IMR-90 (cell line): ENCODE measurements at regions not wholly inside any gene's neighbourhood (a gene's known extent, or its start where the extent isn't known, plus 50 kb on each side); places are given as distances from the start of the nearest gene placed in this dataset.

Experiments
- BHLHE40 ChIP-seq: fragments of 150-350 bp; IDR thresholded peaks from 2 replicates; pipeline ENCODE4 v1.6.1; 2016; ENCODE audit warnings: mild to moderate bottlenecking, low read depth, low read length
- CEBPB ChIP-seq: IDR thresholded peaks from 2 replicates; pipeline ENCODE4 v1.6.1; 2012; ENCODE audit warnings: low read depth, low read length, improper control_type of control experiment
- CHD1 ChIP-seq: IDR thresholded peaks from 2 replicates; pipeline ENCODE4 v1.6.1; 2012; ENCODE audit warnings: low read depth, low read length, improper control_type of control experiment
- FOS ChIP-seq: fragments of 150-350 bp; IDR thresholded peaks from 2 replicates; pipeline ENCODE4 v1.6.1; 2016; ENCODE audit warnings: low read depth, low read length
- MAFK ChIP-seq: IDR thresholded peaks from 2 replicates; pipeline ENCODE4 v1.6.1; 2012; ENCODE audit warnings: low read depth, low read length, improper control_type of control experiment
- MAZ ChIP-seq: IDR thresholded peaks from 2 replicates; pipeline ENCODE4 v1.6.1; 2012; ENCODE audit warnings: low read depth, mild to moderate bottlenecking, low read length, improper control_type of control experiment, moderate library complexity, borderline replicate concordance
- MXI1 ChIP-seq: IDR thresholded peaks from 2 replicates; pipeline ENCODE4 v1.6.1; 2012; ENCODE audit warnings: low read depth, mild to moderate bottlenecking, low read length, moderate library complexity, borderline replicate concordance
- NFE2L2 ChIP-seq: fragments of 150-350 bp; IDR thresholded peaks from 2 replicates; pipeline ENCODE4 v1.6.1; 2016; ENCODE audit warnings: low read depth, mild to moderate bottlenecking, low read length
- POLR2A ChIP-seq: IDR thresholded peaks from 2 replicates; pipeline ENCODE4 v1.6.1; 2012; ENCODE audit warnings: mild to moderate bottlenecking, low read depth, low read length
- RAD21 ChIP-seq: IDR thresholded peaks from 2 replicates; pipeline ENCODE4 v1.6.1; 2012; ENCODE audit warnings: low read length, improper control_type of control experiment
- SMC3 ChIP-seq: fragments of 150-350 bp; IDR thresholded peaks from 2 replicates; pipeline ENCODE4 v1.6.1; 2016; ENCODE audit warnings: low read depth, mild to moderate bottlenecking, antibody characterized with exemption, low read length, moderate library complexity
- TF ChIP-seq, protein P1 (sequence below): conservative IDR thresholded peaks from 2 replicates; pipeline ENCODE4 v1.5.1; 2012; ENCODE audit warnings: mild to moderate bottlenecking, low read depth, low read length, improper control_type of control experiment
- TF ChIP-seq, protein P2 (sequence below): fragments of 150-350 bp; IDR thresholded peaks from 2 replicates; pipeline ENCODE4 v1.6.1; 2017; ENCODE audit warnings: mild to moderate bottlenecking, antibody characterized with exemption, low read length, low read depth

DNA sequence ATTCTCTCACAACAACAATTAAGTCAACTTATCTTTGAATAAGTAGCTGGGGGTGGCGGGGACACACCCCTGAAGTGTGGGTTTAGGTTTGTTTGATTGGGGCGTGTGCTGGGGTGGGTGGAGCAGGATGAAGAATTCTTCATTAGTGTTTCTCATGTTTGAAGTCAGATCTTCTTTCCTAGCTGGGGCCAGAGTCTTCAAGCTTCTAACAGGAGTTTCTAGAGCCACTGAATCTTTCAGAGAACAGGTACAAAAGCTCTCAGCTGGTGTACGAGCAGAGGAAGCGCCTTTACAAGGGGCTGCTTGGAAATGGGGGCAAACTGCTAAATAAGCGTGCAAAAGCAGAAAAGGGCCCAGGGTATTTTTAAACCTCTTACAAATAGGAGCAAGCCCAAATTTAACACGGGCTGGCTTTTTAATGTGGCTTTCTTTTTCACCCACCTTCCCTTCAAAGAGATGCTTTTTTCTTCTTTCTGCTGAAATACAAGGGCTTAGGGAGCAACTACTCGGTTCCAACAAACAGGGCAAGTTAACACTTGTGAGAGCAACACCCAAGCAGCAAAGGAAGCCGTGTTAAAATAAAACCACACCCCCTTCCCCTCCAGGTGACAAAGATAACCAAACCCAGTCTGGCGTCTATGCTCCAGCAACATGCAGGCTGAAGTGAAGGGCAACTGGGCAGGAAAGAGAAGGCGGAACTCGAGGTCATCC is 86.9 kb upstream of the RASGRP1 start:
- TF ChIP-seq, protein P1, sequence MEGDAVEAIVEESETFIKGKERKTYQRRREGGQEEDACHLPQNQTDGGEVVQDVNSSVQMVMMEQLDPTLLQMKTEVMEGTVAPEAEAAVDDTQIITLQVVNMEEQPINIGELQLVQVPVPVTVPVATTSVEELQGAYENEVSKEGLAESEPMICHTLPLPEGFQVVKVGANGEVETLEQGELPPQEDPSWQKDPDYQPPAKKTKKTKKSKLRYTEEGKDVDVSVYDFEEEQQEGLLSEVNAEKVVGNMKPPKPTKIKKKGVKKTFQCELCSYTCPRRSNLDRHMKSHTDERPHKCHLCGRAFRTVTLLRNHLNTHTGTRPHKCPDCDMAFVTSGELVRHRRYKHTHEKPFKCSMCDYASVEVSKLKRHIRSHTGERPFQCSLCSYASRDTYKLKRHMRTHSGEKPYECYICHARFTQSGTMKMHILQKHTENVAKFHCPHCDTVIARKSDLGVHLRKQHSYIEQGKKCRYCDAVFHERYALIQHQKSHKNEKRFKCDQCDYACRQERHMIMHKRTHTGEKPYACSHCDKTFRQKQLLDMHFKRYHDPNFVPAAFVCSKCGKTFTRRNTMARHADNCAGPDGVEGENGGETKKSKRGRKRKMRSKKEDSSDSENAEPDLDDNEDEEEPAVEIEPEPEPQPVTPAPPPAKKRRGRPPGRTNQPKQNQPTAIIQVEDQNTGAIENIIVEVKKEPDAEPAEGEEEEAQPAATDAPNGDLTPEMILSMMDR, result no peak
- TF ChIP-seq POLR2A (no peak), FOS (no peak), SMC3 (no peak), RAD21 (no peak), BHLHE40 (no peak), MAZ (no peak), MAFK (no peak), NFE2L2 (no peak), CHD1 (no peak), MXI1 (no peak), CEBPB (no peak)
- TF ChIP-seq, protein P2, sequence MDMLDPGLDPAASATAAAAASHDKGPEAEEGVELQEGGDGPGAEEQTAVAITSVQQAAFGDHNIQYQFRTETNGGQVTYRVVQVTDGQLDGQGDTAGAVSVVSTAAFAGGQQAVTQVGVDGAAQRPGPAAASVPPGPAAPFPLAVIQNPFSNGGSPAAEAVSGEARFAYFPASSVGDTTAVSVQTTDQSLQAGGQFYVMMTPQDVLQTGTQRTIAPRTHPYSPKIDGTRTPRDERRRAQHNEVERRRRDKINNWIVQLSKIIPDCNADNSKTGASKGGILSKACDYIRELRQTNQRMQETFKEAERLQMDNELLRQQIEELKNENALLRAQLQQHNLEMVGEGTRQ, result no peak
